HEK293 (cell line): ENCODE measurements at regions not wholly inside any gene's neighbourhood (a gene's known extent, or its start where the extent isn't known, plus 50 kb on each side); places are given as distances from the start of the nearest gene placed in this dataset.

Source experiments
- CTCF ChIA-PET: fragments of 350-600 bp; formaldehyde crosslinking; extraction: SDS; loops from one replicate; lab custom pipeline; 2021; ENCODE audit warnings: antibody characterized with exemption; lab: Yijun Ruan, JAX
- POLR2A ChIA-PET: fragments of 300-600 bp; formaldehyde crosslinking; extraction: SDS; loops from one replicate; lab custom pipeline; 2020; ENCODE audit warnings: antibody characterized with exemption, inconsistent platforms; lab: Yijun Ruan, JAX
- H3K27ac ChIP-seq: fragments of 200-500 bp; sonication (Bioruptor generic); 2 replicates; pipeline ENCODE4 v1.5.1; 2014; ENCODE audit warnings: low read depth, low read length, control low read depth, inconsistent platforms; ENCODE audit errors: extremely low read depth
- H3K36me3 ChIP-seq, 2 experiments: fragments of 200-500 bp in 1 of 2; sonication (Bioruptor generic) in 1 of 2; 1 replicate in 1 of 2; 2 replicates in 1 of 2; pipeline ENCODE4 v1.5.1; 2014 to 2017; ENCODE audit warnings: inconsistent platforms in 2 of 2, low read length in 2 of 2; ENCODE audit not compliant: control insufficient read depth in 2 of 2, insufficient read depth in 1 of 2
- H3K4me1 ChIP-seq: fragments of 200-500 bp; sonication (Bioruptor generic); 2 replicates; pipeline ENCODE4 v1.5.1; 2014; ENCODE audit warnings: mild to moderate bottlenecking, low read length, inconsistent platforms; ENCODE audit not compliant: control insufficient read depth, insufficient read depth
- H3K4me3 ChIP-seq: 2 replicates; pipeline ENCODE4 v1.5.1; 2011; ENCODE audit warnings: low read depth, mild to moderate bottlenecking, control low read depth, low read length, moderate library complexity
- H3K9me3 ChIP-seq: fragments of 200-500 bp; sonication (Bioruptor generic); 2 replicates; pipeline ENCODE4 v1.5.1; 2014; ENCODE audit warnings: low read depth, low read length, inconsistent platforms; ENCODE audit not compliant: control insufficient read depth, insufficient read depth
- EGR2 ChIP-seq: fragments of 450-650 bp; formaldehyde crosslinking; IDR thresholded peaks from 2 replicates; pipeline ENCODE4 v1.5.1; 2016; ENCODE audit warnings: low read depth, missing biosample characterization, missing genetic modification characterization
- FEZF1 ChIP-seq: fragments of 450-650 bp; formaldehyde crosslinking; IDR thresholded peaks from 2 replicates; pipeline ENCODE4 v1.5.1; 2016; ENCODE audit warnings: missing biosample characterization, missing genetic modification characterization
- KLF1 ChIP-seq: fragments of 450-650 bp; formaldehyde crosslinking; IDR thresholded peaks from 2 replicates; pipeline ENCODE4 v1.5.1; 2016; ENCODE audit warnings: missing biosample characterization, missing genetic modification characterization
- PRDM1 ChIP-seq: fragments of 450-650 bp; formaldehyde crosslinking; IDR thresholded peaks from 2 replicates; pipeline ENCODE4; 2016; ENCODE audit warnings: missing biosample characterization, missing genetic modification characterization
- RBAK ChIP-seq: fragments of 450-650 bp; formaldehyde crosslinking; IDR thresholded peaks from 2 replicates; pipeline ENCODE4 v1.5.1; 2016; ENCODE audit warnings: missing biosample characterization, missing genetic modification characterization
- TCF7L2 ChIP-seq: IDR thresholded peaks from 2 replicates; pipeline ENCODE4 v1.6.1; 2011; ENCODE audit warnings: low read depth, mild to moderate bottlenecking, inconsistent platforms, low read length, moderate library complexity, borderline replicate concordance
- ZBTB17 ChIP-seq: fragments of 450-650 bp; formaldehyde crosslinking; IDR thresholded peaks from 2 replicates; pipeline ENCODE4 v1.5.1; 2016; ENCODE audit warnings: missing biosample characterization, missing genetic modification characterization
- ZFHX2 ChIP-seq: fragments of 450-650 bp; formaldehyde crosslinking; conservative IDR thresholded peaks from 2 replicates; pipeline ENCODE4 v1.5.1; 2016; ENCODE audit warnings: missing biosample characterization, missing genetic modification characterization
- ZNF132 ChIP-seq: fragments of 450-650 bp; formaldehyde crosslinking; IDR thresholded peaks from 2 replicates; pipeline ENCODE4 v1.5.1; 2017; ENCODE audit warnings: missing biosample characterization, missing genetic modification characterization, borderline replicate concordance
- ZNF16 ChIP-seq: fragments of 450-650 bp; formaldehyde crosslinking; IDR thresholded peaks from 2 replicates; pipeline ENCODE4 v1.5.1; 2016; ENCODE audit warnings: low read depth, missing biosample characterization, missing genetic modification characterization
- ZNF202 ChIP-seq: fragments of 450-650 bp; formaldehyde crosslinking; IDR thresholded peaks from 2 replicates; pipeline ENCODE4 v1.5.1; 2016; ENCODE audit warnings: missing biosample characterization, missing genetic modification characterization, borderline replicate concordance
- ZNF350 ChIP-seq: fragments of 450-650 bp; formaldehyde crosslinking; IDR thresholded peaks from 2 replicates; pipeline ENCODE4 v1.5.0; 2017; ENCODE audit warnings: missing biosample characterization, mild to moderate bottlenecking, missing genetic modification characterization
- ZNF394 ChIP-seq: fragments of 450-650 bp; formaldehyde crosslinking; IDR thresholded peaks from 2 replicates; pipeline ENCODE4 v1.5.1; 2016; ENCODE audit warnings: missing biosample characterization, missing genetic modification characterization, mild to moderate bottlenecking, moderate library complexity, borderline replicate concordance
- ZNF48 ChIP-seq: fragments of 450-650 bp; formaldehyde crosslinking; IDR thresholded peaks from 2 replicates; pipeline ENCODE4 v1.5.1; 2016; ENCODE audit warnings: missing biosample characterization, missing genetic modification characterization
- ZNF610 ChIP-seq: fragments of 450-650 bp; formaldehyde crosslinking; IDR thresholded peaks from 2 replicates; pipeline ENCODE4 v1.5.1; 2016; ENCODE audit warnings: missing biosample characterization, missing genetic modification characterization, borderline replicate concordance
- ZNF660 ChIP-seq: fragments of 450-650 bp; IDR thresholded peaks from 2 replicates; pipeline ENCODE4 v1.5.1; 2018; ENCODE audit warnings: missing biosample characterization, mild to moderate bottlenecking, missing genetic modification characterization
- ZNF768 ChIP-seq: fragments of 450-650 bp; formaldehyde crosslinking; IDR thresholded peaks from 2 replicates; pipeline ENCODE4 v1.5.1; 2018; ENCODE audit warnings: missing biosample characterization, mild to moderate bottlenecking, missing genetic modification characterization
- ZNF792 ChIP-seq: fragments of 450-650 bp; formaldehyde crosslinking; IDR thresholded peaks from 2 replicates; pipeline ENCODE4 v1.5.1; 2016; ENCODE audit warnings: missing biosample characterization, missing genetic modification characterization
- TF ChIP-seq, protein P1 (sequence below): fragments of 450-650 bp; formaldehyde crosslinking; IDR thresholded peaks from 2 replicates; pipeline ENCODE4 v1.5.1; 2016; ENCODE audit warnings: missing biosample characterization, missing genetic modification characterization
- TF ChIP-seq, protein P2 (sequence below): fragments of 450-650 bp; formaldehyde crosslinking; IDR thresholded peaks from 2 replicates; pipeline ENCODE4 v1.5.1; 2016; ENCODE audit warnings: missing biosample characterization, missing genetic modification characterization
- TF ChIP-seq, protein P3 (sequence below): fragments of 450-650 bp; formaldehyde crosslinking; IDR thresholded peaks from 2 replicates; pipeline ENCODE4 v1.5.1; 2017; ENCODE audit warnings: missing biosample characterization, missing genetic modification characterization
- TF ChIP-seq, protein P4 (sequence below): fragments of 450-650 bp; formaldehyde crosslinking; IDR thresholded peaks from 2 replicates; pipeline ENCODE4 v1.5.1; 2017; ENCODE audit warnings: missing biosample characterization, missing genetic modification characterization

DNA sequence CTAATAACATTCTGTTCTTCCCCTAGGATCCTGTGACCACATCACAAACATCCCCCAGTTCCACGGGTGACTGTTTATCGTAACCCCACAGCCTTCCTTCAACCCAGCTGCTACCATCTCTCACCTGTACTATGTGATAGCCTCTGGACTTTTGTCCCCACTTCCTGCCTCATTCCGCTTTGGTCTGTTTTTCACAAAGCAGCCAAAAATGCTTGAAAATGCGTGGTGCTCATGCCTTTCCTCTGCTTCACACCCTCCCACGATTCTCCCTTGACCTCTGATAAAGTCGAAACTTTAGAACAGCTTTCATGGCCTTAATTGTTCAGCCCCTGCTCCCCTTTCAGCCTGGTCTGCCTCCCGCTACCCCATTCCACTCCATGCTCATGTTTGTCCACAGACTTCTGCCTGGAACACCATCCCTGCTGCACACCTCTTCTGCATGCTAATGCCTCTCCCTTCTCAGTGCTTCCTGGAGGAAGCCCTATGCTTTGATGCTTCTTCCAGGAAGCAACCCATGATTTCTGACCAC lies 165.6 kb downstream of the PLPP3 start:
- H3K27ac ChIP-seq: no peak overlapping the region; the same call in 1 of the 2 replicates
- 0 out of 2 replicates have a peak, but pooled peaks have one; percentile 4 for TF ChIP-seq EGR2
- TF ChIP-seq FEZF1 (tag by site-specific recombination): no peak
- TF ChIP-seq ZNF660: no peak
- TF ChIP-seq ZNF16 (tag by site-specific recombination): no peak
- CTCF ChIA-PET: interaction anchor here (0.6 kb wide), 1 partner anchor 14 kb away, joined by 3 read pairs; no protein-coding TSS in a partner anchor
- H3K4me3 ChIP-seq: no peak overlapping the region
- POLR2A ChIA-PET: interaction anchor here (1.1 to 1.2 kb wide), 2 partner anchors 11 to 165 kb away, joined by 3 to 4 read pairs; partner anchors contain the start of gene PLPP3
- peaks cover 23% of the 10 kb centered on the region for H3K4me1 ChIP-seq
- H3K9me3 ChIP-seq: no peaks in the 10 kb centered on the region
- H3K36me3 ChIP-seq: no peaks in the 10 kb centered on the region

DNA sequence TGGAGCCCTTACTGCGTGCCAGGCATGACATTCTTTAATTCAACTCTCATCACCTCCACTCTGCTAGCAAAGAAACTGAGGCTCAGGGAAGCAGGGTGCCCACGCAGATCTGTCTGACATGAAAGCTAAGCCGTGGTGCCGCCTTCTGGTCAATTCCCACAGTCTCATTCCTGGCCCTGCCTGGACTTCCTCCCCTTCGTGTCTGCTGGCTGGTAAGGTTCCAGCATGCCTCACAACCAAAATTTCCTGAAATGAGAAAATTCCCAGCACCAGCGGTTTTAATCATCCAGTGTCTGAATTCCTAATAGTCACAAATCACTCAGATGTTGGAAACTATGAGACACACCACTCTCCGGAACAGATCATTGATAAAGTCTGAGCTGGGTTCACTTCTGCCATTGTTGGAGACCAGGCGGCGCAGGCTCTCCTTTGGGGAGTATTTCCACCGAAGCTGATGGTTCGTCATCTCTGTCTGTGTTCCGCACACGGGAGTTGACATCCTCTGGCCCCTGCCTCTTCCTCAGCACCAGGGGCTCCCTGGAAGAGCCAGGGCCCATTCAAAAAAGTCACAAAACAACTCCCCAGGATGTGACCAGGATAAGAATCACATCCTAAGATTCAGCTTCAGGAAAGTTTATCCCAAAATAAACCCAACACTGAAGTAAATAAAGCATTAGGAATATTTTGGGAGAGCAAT lies 167.7 kb downstream of the PLPP3 start:
- POLR2A ChIA-PET: no interaction called here
- TF ChIP-seq, protein P1, sequence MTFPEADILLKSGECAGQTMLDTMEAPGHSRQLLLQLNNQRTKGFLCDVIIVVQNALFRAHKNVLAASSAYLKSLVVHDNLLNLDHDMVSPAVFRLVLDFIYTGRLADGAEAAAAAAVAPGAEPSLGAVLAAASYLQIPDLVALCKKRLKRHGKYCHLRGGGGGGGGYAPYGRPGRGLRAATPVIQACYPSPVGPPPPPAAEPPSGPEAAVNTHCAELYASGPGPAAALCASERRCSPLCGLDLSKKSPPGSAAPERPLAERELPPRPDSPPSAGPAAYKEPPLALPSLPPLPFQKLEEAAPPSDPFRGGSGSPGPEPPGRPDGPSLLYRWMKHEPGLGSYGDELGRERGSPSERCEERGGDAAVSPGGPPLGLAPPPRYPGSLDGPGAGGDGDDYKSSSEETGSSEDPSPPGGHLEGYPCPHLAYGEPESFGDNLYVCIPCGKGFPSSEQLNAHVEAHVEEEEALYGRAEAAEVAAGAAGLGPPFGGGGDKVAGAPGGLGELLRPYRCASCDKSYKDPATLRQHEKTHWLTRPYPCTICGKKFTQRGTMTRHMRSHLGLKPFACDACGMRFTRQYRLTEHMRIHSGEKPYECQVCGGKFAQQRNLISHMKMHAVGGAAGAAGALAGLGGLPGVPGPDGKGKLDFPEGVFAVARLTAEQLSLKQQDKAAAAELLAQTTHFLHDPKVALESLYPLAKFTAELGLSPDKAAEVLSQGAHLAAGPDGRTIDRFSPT (tag by site-specific recombination): no peak
- TF ChIP-seq ZNF132 (tag by site-specific recombination): no peak
- no peak for TF ChIP-seq RBAK (tag by site-specific recombination)
- TF ChIP-seq PRDM1: no peak
- no peak for TF ChIP-seq FEZF1 (tag by site-specific recombination)
- no peak for TF ChIP-seq ZBTB17 (tag by site-specific recombination)
- no peak for TF ChIP-seq ZNF610 (tag by site-specific recombination)
- TF ChIP-seq ZNF48 (tag by site-specific recombination): no peak
- TF ChIP-seq KLF1 (tag by site-specific recombination): no peak
- Histone ChIP-seq H3K36me3 (no peaks in the 10 kb centered on the region), H3K4me1 (peaks cover 9% of the 10 kb centered on the region; the same call in 1 of the 2 replicates), H3K27ac (no peak overlapping the region), H3K9me3 (no peaks in the 10 kb centered on the region), H3K4me3 (no peak overlapping the region)
- CTCF ChIA-PET: interaction anchor here (0.6 to 1.3 kb wide), 3 partner anchors 11 to 232 kb away, joined by 3 to 4 read pairs (median 3); no protein-coding TSS in a partner anchor

DNA sequence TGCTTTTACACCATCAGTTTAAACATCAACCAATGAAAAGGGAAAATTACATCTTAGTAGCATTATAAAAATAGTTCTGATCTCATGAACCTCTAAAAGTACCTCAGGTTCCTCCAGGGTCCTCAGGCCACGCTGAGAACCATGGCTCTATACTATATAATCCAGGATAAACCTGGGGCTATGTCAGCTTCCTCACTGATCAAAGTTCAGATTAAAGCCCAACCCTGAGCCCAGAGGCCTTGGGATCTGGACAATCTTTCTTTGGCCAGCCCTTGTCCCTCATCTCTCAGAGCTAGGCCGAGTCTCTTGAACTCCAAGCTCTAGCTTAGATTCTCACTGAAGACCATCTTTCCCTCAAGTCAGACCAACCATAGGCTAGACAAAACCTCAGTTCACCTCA lies 168.3 kb downstream of the PLPP3 start:
- peaks cover 9% of the 10 kb centered on the region; the same call in 1 of the 2 replicates for H3K4me1 ChIP-seq
- H3K36me3 ChIP-seq: no peaks in the 10 kb centered on the region
- ChIA-PET POLR2A (no interaction called here), CTCF (interaction anchor here (1.3 to 1.7 kb wide), 2 partner anchors 10 to 12 kb away, joined by 4 to 5 read pairs; no protein-coding TSS in a partner anchor)
- TF ChIP-seq, protein P2, sequence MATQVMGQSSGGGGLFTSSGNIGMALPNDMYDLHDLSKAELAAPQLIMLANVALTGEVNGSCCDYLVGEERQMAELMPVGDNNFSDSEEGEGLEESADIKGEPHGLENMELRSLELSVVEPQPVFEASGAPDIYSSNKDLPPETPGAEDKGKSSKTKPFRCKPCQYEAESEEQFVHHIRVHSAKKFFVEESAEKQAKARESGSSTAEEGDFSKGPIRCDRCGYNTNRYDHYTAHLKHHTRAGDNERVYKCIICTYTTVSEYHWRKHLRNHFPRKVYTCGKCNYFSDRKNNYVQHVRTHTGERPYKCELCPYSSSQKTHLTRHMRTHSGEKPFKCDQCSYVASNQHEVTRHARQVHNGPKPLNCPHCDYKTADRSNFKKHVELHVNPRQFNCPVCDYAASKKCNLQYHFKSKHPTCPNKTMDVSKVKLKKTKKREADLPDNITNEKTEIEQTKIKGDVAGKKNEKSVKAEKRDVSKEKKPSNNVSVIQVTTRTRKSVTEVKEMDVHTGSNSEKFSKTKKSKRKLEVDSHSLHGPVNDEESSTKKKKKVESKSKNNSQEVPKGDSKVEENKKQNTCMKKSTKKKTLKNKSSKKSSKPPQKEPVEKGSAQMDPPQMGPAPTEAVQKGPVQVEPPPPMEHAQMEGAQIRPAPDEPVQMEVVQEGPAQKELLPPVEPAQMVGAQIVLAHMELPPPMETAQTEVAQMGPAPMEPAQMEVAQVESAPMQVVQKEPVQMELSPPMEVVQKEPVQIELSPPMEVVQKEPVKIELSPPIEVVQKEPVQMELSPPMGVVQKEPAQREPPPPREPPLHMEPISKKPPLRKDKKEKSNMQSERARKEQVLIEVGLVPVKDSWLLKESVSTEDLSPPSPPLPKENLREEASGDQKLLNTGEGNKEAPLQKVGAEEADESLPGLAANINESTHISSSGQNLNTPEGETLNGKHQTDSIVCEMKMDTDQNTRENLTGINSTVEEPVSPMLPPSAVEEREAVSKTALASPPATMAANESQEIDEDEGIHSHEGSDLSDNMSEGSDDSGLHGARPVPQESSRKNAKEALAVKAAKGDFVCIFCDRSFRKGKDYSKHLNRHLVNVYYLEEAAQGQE: no peak
- no peak for TF ChIP-seq ZNF768
- TF ChIP-seq, protein P3, sequence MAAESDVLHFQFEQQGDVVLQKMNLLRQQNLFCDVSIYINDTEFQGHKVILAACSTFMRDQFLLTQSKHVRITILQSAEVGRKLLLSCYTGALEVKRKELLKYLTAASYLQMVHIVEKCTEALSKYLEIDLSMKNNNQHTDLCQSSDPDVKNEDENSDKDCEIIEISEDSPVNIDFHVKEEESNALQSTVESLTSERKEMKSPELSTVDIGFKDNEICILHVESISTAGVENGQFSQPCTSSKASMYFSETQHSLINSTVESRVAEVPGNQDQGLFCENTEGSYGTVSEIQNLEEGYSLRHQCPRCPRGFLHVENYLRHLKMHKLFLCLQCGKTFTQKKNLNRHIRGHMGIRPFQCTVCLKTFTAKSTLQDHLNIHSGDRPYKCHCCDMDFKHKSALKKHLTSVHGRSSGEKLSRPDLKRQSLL: no peak
- no peak for TF ChIP-seq RBAK (tag by site-specific recombination)
- TF ChIP-seq, protein P4, sequence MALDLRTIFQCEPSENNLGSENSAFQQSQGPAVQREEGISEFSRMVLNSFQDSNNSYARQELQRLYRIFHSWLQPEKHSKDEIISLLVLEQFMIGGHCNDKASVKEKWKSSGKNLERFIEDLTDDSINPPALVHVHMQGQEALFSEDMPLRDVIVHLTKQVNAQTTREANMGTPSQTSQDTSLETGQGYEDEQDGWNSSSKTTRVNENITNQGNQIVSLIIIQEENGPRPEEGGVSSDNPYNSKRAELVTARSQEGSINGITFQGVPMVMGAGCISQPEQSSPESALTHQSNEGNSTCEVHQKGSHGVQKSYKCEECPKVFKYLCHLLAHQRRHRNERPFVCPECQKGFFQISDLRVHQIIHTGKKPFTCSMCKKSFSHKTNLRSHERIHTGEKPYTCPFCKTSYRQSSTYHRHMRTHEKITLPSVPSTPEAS (tag by site-specific recombination): no peak
- no peak for TF ChIP-seq TCF7L2
- TF ChIP-seq ZFHX2 (tag by site-specific recombination): no peak
- TF ChIP-seq ZNF394: no peak
- no peak for TF ChIP-seq ZNF350 (tag by site-specific recombination)
- no peak for TF ChIP-seq ZNF792 (tag by site-specific recombination)
- TF ChIP-seq ZNF202 (tag by site-specific recombination): no peak
- H3K9me3 ChIP-seq: no peaks in the 10 kb centered on the region
- no peak overlapping the region for H3K4me3 ChIP-seq
- H3K27ac ChIP-seq: no peak overlapping the region
